ENCODE measurements at regions not wholly inside any gene's neighbourhood (a gene's known extent, or its start where the extent isn't known, plus 50 kb on each side); places are given as distances from the start of the nearest gene placed in this dataset.

DNA sequence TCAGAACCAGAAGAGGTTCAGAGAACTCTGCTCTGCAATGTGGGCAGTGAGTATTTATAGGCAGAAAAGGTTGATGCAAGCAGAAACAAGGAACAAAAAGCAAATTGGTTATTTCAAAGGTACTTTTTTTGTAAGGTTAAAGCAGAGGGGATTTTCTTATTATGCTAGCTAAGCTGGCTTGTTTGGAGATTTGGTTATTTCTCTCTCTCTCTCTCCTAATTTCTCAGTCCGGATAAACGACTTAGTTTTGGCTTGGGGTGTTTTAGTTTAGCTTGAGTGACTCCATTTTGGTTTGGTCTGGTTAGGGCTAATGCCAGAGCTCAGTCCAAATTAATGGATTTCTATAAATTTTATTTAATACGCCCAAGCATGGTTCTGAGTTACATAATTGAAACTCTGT lies 566.8 kb downstream of the SH2D4B start:
- no peak overlapping the region for H2BK12ac ChIP-seq (ENCODE audit: low read length)
- no peaks in the 10 kb centered on the region for H3K9me3 ChIP-seq (ENCODE audit: insufficient read depth, low read depth, low read length)
- no peaks in the 10 kb centered on the region for H3K36me3 ChIP-seq (ENCODE audit: control insufficient read depth in 1 of 2, insufficient read depth in 2 of 2, low read length in 2 of 2)
- no peak overlapping the region for H2AFZ ChIP-seq (ENCODE audit: insufficient read depth, low read length, poor library complexity)
- H2BK120ac ChIP-seq (ENCODE audit: insufficient read depth, low read length, poor library complexity) = no peak overlapping the region
- no peaks in the 10 kb centered on the region for H3K79me2 ChIP-seq (ENCODE audit: control insufficient read depth, insufficient read depth, low read length, poor library complexity)
- H3K27ac ChIP-seq (ENCODE audit: low read depth, low read length) = no peak overlapping the region
- H3K27me3 ChIP-seq (ENCODE audit: insufficient read depth, low read length) = no peaks in the 10 kb centered on the region
- no peak overlapping the region for H3K4me3 ChIP-seq (ENCODE audit: low read depth, low read length)
- no peak overlapping the region for H4K12ac ChIP-seq (ENCODE audit: low read depth, low read length)
- no peak overlapping the region for H2AK5ac ChIP-seq (ENCODE audit: low read length)
- peaks cover 0 to 3% of the 10 kb centered on the region in 2 experiments for H3K4me1 ChIP-seq (ENCODE audit: control insufficient read depth in 1 of 2, insufficient read depth in 2 of 2, low read length in 2 of 2)
- H3K79me1 ChIP-seq (ENCODE audit: low read length) = no peaks in the 10 kb centered on the region
- H4K91ac ChIP-seq (ENCODE audit: low read depth, low read length) = no peak overlapping the region
- no peak overlapping the region for H2BK5ac ChIP-seq (ENCODE audit: low read depth, low read length, poor library complexity)
- no peak overlapping the region for H4K8ac ChIP-seq (ENCODE audit: low read depth, low read length)
- no peak overlapping the region for H3K18ac ChIP-seq (ENCODE audit: low read length)
- H3K4me2 ChIP-seq (ENCODE audit: low read length) = no peak overlapping the region
- DNase-seq = no peak
- no peak overlapping the region for H3K9ac ChIP-seq (ENCODE audit: low read length)
- H3K14ac ChIP-seq (ENCODE audit: low read length) = no peak overlapping the region
- no CpG with 5 or more reads among the region's 3 CpGs for WGBS (ENCODE audit: extremely low coverage, insufficient coverage, insufficient read length)
- H3K23ac ChIP-seq (ENCODE audit: low read length) = no peak overlapping the region
- no peak overlapping the region for H3K4ac ChIP-seq (ENCODE audit: low read depth, low read length)

- no peak overlapping the region for H4K12ac ChIP-seq (ENCODE audit: low read depth, low read length)
- WGBS (ENCODE audit: extremely low coverage, insufficient coverage, insufficient read length) = no CpG with 5 or more reads among the region's 3 CpGs
- no peaks in the 10 kb centered on the region for H3K27me3 ChIP-seq (ENCODE audit: insufficient read depth, low read length)
- no peak overlapping the region for H3K14ac ChIP-seq (ENCODE audit: low read length)
- H3K27ac ChIP-seq (ENCODE audit: low read depth, low read length) = peak overlapping the region; percentile 53
- H3K9me3 ChIP-seq (ENCODE audit: insufficient read depth, low read depth, low read length) = no peaks in the 10 kb centered on the region
- no peak for DNase-seq
- no peak overlapping the region for H3K4me3 ChIP-seq (ENCODE audit: low read depth, low read length)
- H4K91ac ChIP-seq (ENCODE audit: low read depth, low read length) = no peak overlapping the region
- no peaks in the 10 kb centered on the region for H3K36me3 ChIP-seq (ENCODE audit: control insufficient read depth in 1 of 2, insufficient read depth in 2 of 2, low read length in 2 of 2)
- no peak overlapping the region for H3K9ac ChIP-seq (ENCODE audit: low read length)
- H3K18ac ChIP-seq (ENCODE audit: low read length) = no peak overlapping the region
- no peak overlapping the region for H3K4ac ChIP-seq (ENCODE audit: low read depth, low read length)
- no peak overlapping the region for H2BK12ac ChIP-seq (ENCODE audit: low read length)
- H4K8ac ChIP-seq (ENCODE audit: low read depth, low read length) = no peak overlapping the region
- no peak overlapping the region for H3K4me2 ChIP-seq (ENCODE audit: low read length)
- H3K79me2 ChIP-seq (ENCODE audit: control insufficient read depth, insufficient read depth, low read length, poor library complexity) = no peaks in the 10 kb centered on the region
- H2BK5ac ChIP-seq (ENCODE audit: low read depth, low read length, poor library complexity) = no peak overlapping the region
- H2AFZ ChIP-seq (ENCODE audit: insufficient read depth, low read length, poor library complexity) = no peak overlapping the region
- H3K4me1 ChIP-seq (ENCODE audit: control insufficient read depth in 1 of 2, insufficient read depth in 2 of 2, low read length in 2 of 2) = peaks cover 0 to 3% of the 10 kb centered on the region in 2 experiments
- H3K23ac ChIP-seq (ENCODE audit: low read length) = no peak overlapping the region
- H2BK120ac ChIP-seq (ENCODE audit: insufficient read depth, low read length, poor library complexity) = no peak overlapping the region
- H3K79me1 ChIP-seq (ENCODE audit: low read length) = no peaks in the 10 kb centered on the region
- no peak overlapping the region for H2AK5ac ChIP-seq (ENCODE audit: low read length)
Observed at GRCh38 chr10:81108516-81109199, 571.0 kb downstream of the SH2D4B start.

DNA sequence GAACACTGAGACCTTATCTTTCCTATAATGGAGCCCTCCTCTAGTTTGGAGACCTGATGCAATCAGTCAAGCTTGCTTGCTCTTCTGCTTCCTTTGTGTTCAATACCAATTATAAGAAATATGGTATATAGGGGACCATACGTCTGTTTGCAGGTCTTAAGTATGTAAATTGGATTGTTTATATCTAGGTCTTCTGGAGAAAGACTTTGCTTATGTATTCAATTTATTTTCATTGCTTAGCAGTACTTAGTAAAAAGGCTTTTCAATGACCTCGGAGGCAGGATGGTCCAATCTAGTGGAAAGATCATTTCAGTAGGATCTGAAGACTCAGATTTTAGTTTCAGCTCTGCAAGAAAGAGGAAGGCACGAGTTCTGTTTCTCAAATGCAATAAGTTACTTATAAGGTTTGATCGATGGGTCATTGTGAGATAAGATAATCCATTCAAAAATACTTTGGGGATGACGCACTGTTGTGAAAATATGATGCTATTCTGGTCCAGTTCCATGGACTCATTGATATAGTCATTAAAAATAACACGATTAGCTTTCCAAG lies 571.6 kb downstream of the SH2D4B start:
- no peak overlapping the region for H3K4ac ChIP-seq (ENCODE audit: low read depth, low read length)
- no peak overlapping the region for H3K9ac ChIP-seq (ENCODE audit: low read length)
- no CpG with 5 or more reads among the region's 6 CpGs for WGBS (ENCODE audit: extremely low coverage, insufficient coverage, insufficient read length)

GRCh38 chr10:81116201-81116600 lies 578.5 kb downstream of the SH2D4B start:
- Histone ChIP-seq H3K23ac (ENCODE audit: low read length) (no peak overlapping the region), H3K79me1 (ENCODE audit: low read length) (no peaks in the 10 kb centered on the region), H3K36me3 (ENCODE audit: control insufficient read depth in 1 of 2, insufficient read depth in 2 of 2, low read length in 2 of 2) (no peaks in the 10 kb centered on the region), H4K91ac (ENCODE audit: low read depth, low read length) (no peak overlapping the region), H4K12ac (ENCODE audit: low read depth, low read length) (no peak overlapping the region), H2BK120ac (ENCODE audit: insufficient read depth, low read length, poor library complexity) (no peak overlapping the region), H2BK5ac (ENCODE audit: low read depth, low read length, poor library complexity) (no peak overlapping the region), H3K4me2 (ENCODE audit: low read length) (no peak overlapping the region), H3K18ac (ENCODE audit: low read length) (no peak overlapping the region), H3K9ac (ENCODE audit: low read length) (no peak overlapping the region), H3K27me3 (ENCODE audit: insufficient read depth, low read length) (no peaks in the 10 kb centered on the region), H4K8ac (ENCODE audit: low read depth, low read length) (no peak overlapping the region), H3K9me3 (ENCODE audit: insufficient read depth, low read depth, low read length) (no peaks in the 10 kb centered on the region), H3K27ac (ENCODE audit: low read depth, low read length) (no peak overlapping the region), H2BK12ac (ENCODE audit: low read length) (no peak overlapping the region), H3K4me3 (ENCODE audit: low read depth, low read length) (no peak overlapping the region), H2AK5ac (ENCODE audit: low read length) (no peak overlapping the region), H3K14ac (ENCODE audit: low read length) (no peak overlapping the region), H3K79me2 (ENCODE audit: control insufficient read depth, insufficient read depth, low read length, poor library complexity) (no peaks in the 10 kb centered on the region), H3K4ac (ENCODE audit: low read depth, low read length) (no peak overlapping the region), H2AFZ (ENCODE audit: insufficient read depth, low read length, poor library complexity) (no peak overlapping the region), H3K4me1 (ENCODE audit: control insufficient read depth in 1 of 2, insufficient read depth in 2 of 2, low read length in 2 of 2) (no peaks in the 10 kb centered on the region)
- peak in 1 of 2 donors; percentile 18 for DNase-seq
- no CpG with 5 or more reads among the region's 4 CpGs for WGBS (ENCODE audit: extremely low coverage, insufficient coverage, insufficient read length)

More for the DNA sequence above, 571.6 kb downstream of the SH2D4B start:
- no peaks in the 10 kb centered on the region for H3K79me1 ChIP-seq (ENCODE audit: low read length)
- H3K9me3 ChIP-seq (ENCODE audit: insufficient read depth, low read depth, low read length) = no peaks in the 10 kb centered on the region
- no peaks in the 10 kb centered on the region for H3K79me2 ChIP-seq (ENCODE audit: control insufficient read depth, insufficient read depth, low read length, poor library complexity)
- no peak overlapping the region for H2BK12ac ChIP-seq (ENCODE audit: low read length)
- H2AK5ac ChIP-seq (ENCODE audit: low read length) = no peak overlapping the region
- H3K27me3 ChIP-seq (ENCODE audit: insufficient read depth, low read length) = no peaks in the 10 kb centered on the region
- no peak overlapping the region for H4K91ac ChIP-seq (ENCODE audit: low read depth, low read length)
- H3K36me3 ChIP-seq (ENCODE audit: control insufficient read depth in 1 of 2, insufficient read depth in 2 of 2, low read length in 2 of 2) = no peaks in the 10 kb centered on the region
- peaks cover 0 to 3% of the 10 kb centered on the region in 2 experiments for H3K4me1 ChIP-seq (ENCODE audit: control insufficient read depth in 1 of 2, insufficient read depth in 2 of 2, low read length in 2 of 2)
- no peak overlapping the region for H3K18ac ChIP-seq (ENCODE audit: low read length)
- no peak overlapping the region for H3K4me3 ChIP-seq (ENCODE audit: low read depth, low read length)
- H3K27ac ChIP-seq (ENCODE audit: low read depth, low read length) = no peak overlapping the region
- no peak overlapping the region for H2BK120ac ChIP-seq (ENCODE audit: insufficient read depth, low read length, poor library complexity)
- no peak overlapping the region for H4K12ac ChIP-seq (ENCODE audit: low read depth, low read length)
- no peak overlapping the region for H4K8ac ChIP-seq (ENCODE audit: low read depth, low read length)
- no peak overlapping the region for H3K23ac ChIP-seq (ENCODE audit: low read length)
- H2AFZ ChIP-seq (ENCODE audit: insufficient read depth, low read length, poor library complexity) = no peak overlapping the region
- no peak for DNase-seq
- no peak overlapping the region for H3K4me2 ChIP-seq (ENCODE audit: low read length)
- no peak overlapping the region for H3K14ac ChIP-seq (ENCODE audit: low read length)
- H2BK5ac ChIP-seq (ENCODE audit: low read depth, low read length, poor library complexity) = no peak overlapping the region

All from trophoblast cell (in vitro differentiated cells and primary cell).